ENCODE measurements at regions not wholly inside any gene's neighbourhood (a gene's known extent, or its start where the extent isn't known, plus 50 kb on each side); places are given as distances from the start of the nearest gene placed in this dataset.

- Histone ChIP-seq H3K9me3 (ENCODE audit: control insufficient read depth, low read depth, low read length) (no peaks in the 10 kb centered on the region), H3K9ac (ENCODE audit: control insufficient read depth, extremely low read depth, insufficient read depth, low read length) (no peak overlapping the region), H3K79me2 (ENCODE audit: control insufficient read depth, insufficient read depth, low read length) (no peaks in the 10 kb centered on the region), H3K36me3 (ENCODE audit: control insufficient read depth in 2 of 2, extremely low read depth in 1 of 2, insufficient read depth in 2 of 2, low read length in 2 of 2) (no peaks in the 10 kb centered on the region), H3K27me3 (ENCODE audit: control insufficient read depth, extremely low read depth, insufficient read depth, low read length) (no peaks in the 10 kb centered on the region), H3K4me3 (ENCODE audit: control insufficient read depth in 2 of 3, extremely low read depth in 1 of 3, insufficient read depth in 2 of 3, low read depth in 1 of 3, low read length in 3 of 3) (no peak overlapping the region), H3K9me1 (ENCODE audit: control insufficient read depth, extremely low read depth, insufficient read depth, low read length) (no peaks in the 10 kb centered on the region), H3K4me1 (ENCODE audit: control insufficient read depth, extremely low read depth, insufficient read depth, low read length) (no peaks in the 10 kb centered on the region), H2AFZ (ENCODE audit: control insufficient read depth, low read length) (no peak overlapping the region), H3K27ac (ENCODE audit: control insufficient read depth, insufficient read depth, low read length) (no peak overlapping the region), H3K4me2 (ENCODE audit: control insufficient read depth, extremely low read depth, insufficient read depth, low read depth, low read length) (no peak overlapping the region), H4K20me1 (ENCODE audit: control insufficient read depth, extremely low read depth, insufficient read depth, low read length) (no peaks in the 10 kb centered on the region)
- dilution Hi-C loops (cut with MboI; ENCODE audit: extremely low pct_ligation_motif_present, low sequenced_read_pairs): no loop called here
- no peak for FAIRE-seq
- no peak for TF ChIP-seq CTCF (optimal IDR thresholded peaks at IDR 0.05 in 1 of 3, IDR thresholded peaks at IDR 0.05 in 1 of 3, conservative IDR thresholded peaks at IDR 0.05 in 1 of 3; ENCODE audit: extremely low read depth in 1 of 3, insufficient read depth in 2 of 3, low read length in 3 of 3)
- no peak for TF ChIP-seq EZH2 (IDR thresholded peaks at IDR 0.05; ENCODE audit: low read length)
- DNase-seq (ENCODE audit: low read depth, low spot score): no peak
Observed at GRCh38 chr1:64397541-64397940, 72.4 kb upstream of the CACHD1 start.

- Histone ChIP-seq H3K4me2 (ENCODE audit: control insufficient read depth, extremely low read depth, insufficient read depth, low read depth, low read length) (no peak overlapping the region), H3K79me2 (ENCODE audit: control insufficient read depth, insufficient read depth, low read length) (no peaks in the 10 kb centered on the region), H3K36me3 (ENCODE audit: control insufficient read depth in 2 of 2, extremely low read depth in 1 of 2, insufficient read depth in 2 of 2, low read length in 2 of 2) (no peaks in the 10 kb centered on the region), H4K20me1 (ENCODE audit: control insufficient read depth, extremely low read depth, insufficient read depth, low read length) (no peaks in the 10 kb centered on the region), H3K9ac (ENCODE audit: control insufficient read depth, extremely low read depth, insufficient read depth, low read length) (no peak overlapping the region), H3K27me3 (ENCODE audit: control insufficient read depth, extremely low read depth, insufficient read depth, low read length) (no peaks in the 10 kb centered on the region), H2AFZ (ENCODE audit: control insufficient read depth, low read length) (no peak overlapping the region), H3K27ac (ENCODE audit: control insufficient read depth, insufficient read depth, low read length) (no peak overlapping the region), H3K4me3 (ENCODE audit: control insufficient read depth in 2 of 3, extremely low read depth in 1 of 3, insufficient read depth in 2 of 3, low read depth in 1 of 3, low read length in 3 of 3) (no peak overlapping the region), H3K9me3 (ENCODE audit: control insufficient read depth, low read depth, low read length) (no peaks in the 10 kb centered on the region), H3K9me1 (ENCODE audit: control insufficient read depth, extremely low read depth, insufficient read depth, low read length) (no peaks in the 10 kb centered on the region), H3K4me1 (ENCODE audit: control insufficient read depth, extremely low read depth, insufficient read depth, low read length) (no peaks in the 10 kb centered on the region)
- FAIRE-seq: no peak
- DNase-seq (ENCODE audit: low read depth, low spot score): no peak
- dilution Hi-C loops (cut with MboI; ENCODE audit: extremely low pct_ligation_motif_present, low sequenced_read_pairs): no loop called here
- TF ChIP-seq EZH2 (IDR thresholded peaks at IDR 0.05; ENCODE audit: low read length): no peak
- TF ChIP-seq CTCF (optimal IDR thresholded peaks at IDR 0.05 in 1 of 3, IDR thresholded peaks at IDR 0.05 in 1 of 3, conservative IDR thresholded peaks at IDR 0.05 in 1 of 3; ENCODE audit: extremely low read depth in 1 of 3, insufficient read depth in 2 of 3, low read length in 3 of 3): no peak
Observed at GRCh38 chr1:64398936-64399335, 71.0 kb upstream of the CACHD1 start.
